ENCODE measurements at regions not wholly inside any gene's neighbourhood (a gene's known extent, or its start where the extent isn't known, plus 50 kb on each side); places are given as distances from the start of the nearest gene placed in this dataset.

DNA sequence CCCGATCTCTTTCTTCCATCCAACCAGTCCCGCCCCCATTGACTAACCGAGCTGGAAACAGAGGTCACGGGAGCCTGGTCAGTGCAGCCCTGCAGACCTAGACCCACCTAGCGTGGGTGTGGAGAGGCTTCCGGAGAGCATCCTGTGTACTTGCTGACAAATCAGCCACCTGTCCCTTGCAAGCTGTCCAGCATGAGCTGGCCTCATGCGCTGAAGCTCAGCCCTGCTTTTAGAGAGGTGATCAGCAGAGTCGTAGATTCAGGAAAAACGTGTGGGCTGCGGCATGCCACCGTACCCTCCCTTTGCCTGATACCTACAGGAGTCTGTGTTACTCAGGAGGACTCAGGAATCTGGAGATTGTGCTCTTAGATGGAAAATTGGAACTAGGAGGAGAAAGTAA, 80.3 kb upstream of the UQCRFS1 start:
- no peak for DNase-seq

DNA sequence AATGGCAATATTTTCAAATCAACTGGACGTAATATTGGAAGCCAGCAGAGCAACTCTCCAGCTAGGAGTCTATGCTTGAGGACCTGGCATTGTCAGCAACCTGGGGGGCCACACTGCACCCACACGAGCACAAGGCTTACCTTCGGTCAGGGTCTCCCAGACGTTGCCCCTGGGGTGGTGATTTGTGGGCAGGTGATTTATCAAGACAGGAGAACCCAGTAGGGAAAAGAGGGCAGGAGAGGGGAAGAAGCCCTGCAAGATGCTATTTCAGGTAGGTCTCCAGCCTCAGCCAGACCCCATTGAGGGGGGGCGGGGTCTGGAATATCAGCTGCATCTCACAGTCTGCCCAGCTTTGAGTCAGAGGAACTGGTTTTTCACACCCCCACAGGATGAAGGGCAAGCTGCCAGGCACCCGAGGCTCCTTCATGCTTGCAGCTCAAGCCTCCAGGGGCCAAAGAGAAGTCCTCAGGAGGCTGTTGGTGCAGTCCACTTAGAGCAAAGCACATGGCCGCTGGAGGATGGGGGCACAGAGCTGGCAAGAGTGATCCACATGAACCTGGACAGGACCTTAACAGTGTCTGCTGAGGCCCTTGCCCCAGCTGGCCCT, 80.9 kb upstream of the UQCRFS1 start:
- no peak for DNase-seq

DNA sequence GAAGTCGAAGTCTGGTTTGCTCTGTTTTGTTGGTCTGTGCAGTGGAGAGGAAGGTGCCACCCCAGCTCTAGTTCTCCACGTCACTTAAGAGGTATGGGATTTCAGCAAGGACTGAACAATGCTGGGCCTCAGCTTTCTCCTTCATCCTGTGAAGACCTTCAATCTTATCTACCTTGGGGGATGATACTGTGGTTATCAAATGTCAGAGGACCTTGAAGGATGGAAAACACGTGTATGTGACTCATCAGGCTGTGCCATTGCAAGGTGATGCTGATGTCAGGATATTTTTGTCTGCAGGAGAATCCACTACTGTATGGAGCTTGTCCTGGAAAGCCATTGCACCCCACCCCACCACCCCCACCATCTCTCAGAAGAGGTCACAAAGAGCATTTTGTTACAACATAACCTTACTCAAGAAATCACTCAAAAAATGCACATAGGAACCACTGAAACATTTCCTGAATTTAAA, 81.4 kb upstream of the UQCRFS1 start:
- no peak for DNase-seq

GRCh38 chr19:29295285-29295684, 82.3 kb upstream of the UQCRFS1 start:
- DNase-seq = no peak

GRCh38 chr19:29297381-29297780, 84.4 kb upstream of the UQCRFS1 start:
- no peak for DNase-seq

- no peak for DNase-seq
Measured at GRCh38 chr19:29299416-29300380, 86.7 kb upstream of the UQCRFS1 start.

GRCh38 chr19:29302002-29302928, 89.3 kb upstream of the UQCRFS1 start:
- DNase-seq = no peak

- DNase-seq = no peak
Measured at GRCh38 chr19:29303069-29303718, 90.2 kb upstream of the UQCRFS1 start.

GRCh38 chr19:29303719-29304090, 90.8 kb upstream of the UQCRFS1 start:
- DNase-seq = no peak

DNA sequence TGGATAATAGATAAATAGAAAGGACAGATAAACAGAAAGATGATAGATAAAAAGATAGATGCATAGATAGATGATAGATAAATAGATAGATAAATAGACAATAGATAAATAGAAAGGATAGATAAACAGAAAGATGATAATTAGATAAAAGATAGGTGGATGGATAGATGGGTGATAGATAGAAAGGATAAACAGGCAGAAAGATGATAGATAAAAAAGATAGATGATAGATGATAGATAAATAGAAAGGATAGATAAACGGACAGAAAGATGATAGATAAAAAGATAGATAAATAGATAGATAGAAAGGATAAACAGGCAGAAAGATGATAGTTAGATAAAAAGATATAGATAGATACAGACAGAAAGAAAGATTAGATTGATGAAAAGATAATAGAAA, 92.3 kb upstream of the UQCRFS1 start:
- no peak for DNase-seq

DNA sequence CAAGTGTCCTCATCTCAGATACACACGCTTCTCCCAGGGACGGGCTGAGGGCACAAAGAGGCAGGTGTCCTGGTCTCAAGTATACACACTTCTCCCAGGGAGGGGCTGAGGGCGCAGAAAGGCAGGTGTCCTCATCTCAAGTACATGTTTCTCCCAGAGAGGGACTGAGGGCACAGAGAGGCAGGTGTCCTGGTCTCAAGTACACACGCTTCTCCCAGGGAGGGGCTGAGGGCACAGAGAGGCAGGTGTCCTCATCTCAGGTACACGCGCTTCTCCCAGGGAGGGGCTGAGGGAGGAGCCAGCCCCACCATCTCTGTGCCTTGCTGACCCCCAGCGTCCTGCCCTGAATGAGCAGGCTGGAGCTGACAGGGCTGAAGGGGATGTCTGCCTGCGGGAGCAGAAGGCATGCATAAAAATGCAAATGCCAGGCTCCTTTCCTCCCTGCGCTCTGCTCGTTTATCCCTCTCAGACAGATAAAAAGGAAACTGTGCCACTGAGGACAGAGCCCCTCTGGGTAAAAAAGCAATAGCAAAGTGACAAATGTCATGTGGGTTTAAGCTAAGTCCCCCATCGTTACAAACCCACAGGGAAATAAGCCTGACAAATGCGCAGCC, 96.1 kb upstream of the UQCRFS1 start:
- DNase-seq = no peak

- DNase-seq = no peak
Measured at GRCh38 chr19:29309637-29310036, 96.7 kb upstream of the UQCRFS1 start.

- no peak for DNase-seq
Measured at GRCh38 chr19:29311191-29311790, 98.3 kb upstream of the UQCRFS1 start.

DNA sequence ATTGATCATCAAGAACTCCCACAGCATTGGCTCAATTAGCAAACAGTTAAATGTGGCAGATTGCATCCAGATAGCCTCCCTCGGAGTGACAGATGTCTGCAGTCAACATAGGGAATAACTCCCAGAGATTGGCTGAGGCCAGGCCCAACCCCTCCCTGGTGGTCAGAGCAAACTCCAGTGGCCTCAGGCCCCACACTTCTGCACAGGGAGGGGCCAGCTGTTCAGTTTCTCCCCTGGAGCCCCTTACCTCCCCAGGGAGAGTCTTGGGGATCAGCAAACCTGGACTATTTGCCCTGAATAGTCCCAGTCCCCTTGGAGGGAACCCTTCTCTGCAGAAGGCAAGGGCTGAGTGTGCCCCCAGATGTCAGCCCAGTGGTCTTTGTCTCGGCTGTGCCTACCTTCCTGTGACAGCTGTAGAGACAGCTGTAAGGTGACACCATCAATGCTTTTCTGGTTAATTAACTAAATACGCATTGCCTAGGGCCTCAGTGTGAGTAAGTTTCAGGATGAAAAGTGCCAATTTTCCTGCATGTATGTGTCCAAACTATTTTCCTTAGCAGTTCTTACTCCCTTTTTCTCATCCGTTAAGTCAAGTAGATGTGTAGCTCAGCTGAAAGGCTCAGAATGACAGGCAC, 102.7 kb upstream of the UQCRFS1 start:
- no peak for DNase-seq

- DNase-seq = no peak
Measured at GRCh38 chr19:29318581-29318980, 105.6 kb upstream of the UQCRFS1 start.

DNA sequence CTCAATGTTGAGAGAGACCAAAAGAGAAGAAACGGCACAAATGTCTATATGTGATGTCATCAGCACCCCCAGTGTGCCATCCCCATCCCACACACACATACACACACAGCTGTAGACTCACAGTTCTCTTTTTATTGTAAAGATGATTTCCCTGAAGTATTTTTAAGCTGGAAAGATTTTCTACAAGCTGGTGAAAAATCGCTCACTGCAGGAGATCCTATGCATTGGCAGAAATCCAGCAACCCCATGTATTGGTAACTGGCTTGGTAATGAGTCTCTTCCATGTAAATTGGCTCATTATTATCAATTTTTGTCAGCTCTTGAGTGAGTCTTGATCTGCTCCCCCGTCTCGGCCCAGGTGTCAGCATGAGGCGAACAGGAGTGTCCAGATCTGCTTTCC, 107.1 kb upstream of the UQCRFS1 start:
- DNase-seq = no peak

GRCh38 chr19:29320618-29321017, 107.7 kb upstream of the UQCRFS1 start:
- DNase-seq = no peak

- DNase-seq = no peak
Measured at GRCh38 chr19:29321116-29321515, 108.2 kb upstream of the UQCRFS1 start.

- DNase-seq = no peak
Measured at GRCh38 chr19:29323021-29323430, 110.1 kb upstream of the UQCRFS1 start.

GRCh38 chr19:29323440-29324290, 110.7 kb upstream of the UQCRFS1 start:
- no peak for DNase-seq
